Liver (tissue), 8 donors: ENCODE measurements at regions not wholly inside any gene's neighbourhood (a gene's known extent, or its start where the extent isn't known, plus 50 kb on each side); places are given as distances from the start of the nearest gene placed in this dataset.

ENCODE experiments used
- DNase-seq: peaks from one replicate; pipeline ENCODE4 v3.0.0-alpha.2; 2017; ENCODE audit warnings: low spot score
- H3K27ac ChIP-seq, 2 donors: one replicate each; pipeline ENCODE4 v1.7.0; 2013; ENCODE audit warnings: inconsistent platforms in 2 of 2, low read length in 2 of 2, control low read depth in 1 of 2, low read depth in 1 of 2, mild to moderate bottlenecking in 1 of 2
- H3K27me3 ChIP-seq, 4 donors: one replicate each; pipeline versions ENCODE4 v1.6.1 to v1.7.0; 2013; ENCODE audit warnings: low read length in 3 of 4, inconsistent platforms in 1 of 4, mild to moderate bottlenecking in 1 of 4, moderate library complexity in 1 of 4; ENCODE audit not compliant: control insufficient read depth in 4 of 4, insufficient read depth in 4 of 4
- H3K36me3 ChIP-seq, 4 donors: one replicate each; pipeline versions ENCODE4 v1.6.1 to v1.7.0; 2013; ENCODE audit warnings: low read length in 3 of 4, mild to moderate bottlenecking in 3 of 4, low read depth in 1 of 4, moderate library complexity in 1 of 4; ENCODE audit not compliant: control insufficient read depth in 4 of 4, insufficient read depth in 3 of 4
- H3K4me1 ChIP-seq, 4 donors: one replicate each; pipeline versions ENCODE4 v1.6.1 to v1.7.0; 2013; ENCODE audit warnings: low read length in 3 of 4, mild to moderate bottlenecking in 3 of 4, moderate library complexity in 1 of 4; ENCODE audit not compliant: control insufficient read depth in 4 of 4, insufficient read depth in 4 of 4
- H3K4me3 ChIP-seq, 3 donors: one replicate each; pipeline versions ENCODE4 v1.6.1 to v1.7.0; 2013; ENCODE audit warnings: low read length in 3 of 3, control low read depth in 1 of 3, low read depth in 1 of 3, mild to moderate bottlenecking in 1 of 3
- H3K9ac ChIP-seq, 2 donors: one replicate each; pipeline ENCODE4 v1.7.0; 2013; ENCODE audit warnings: low read length in 2 of 2, mild to moderate bottlenecking in 2 of 2, moderate library complexity in 2 of 2, control low read depth in 1 of 2, low read depth in 1 of 2
- H3K9me3 ChIP-seq, 4 donors: one replicate each; pipeline versions ENCODE4 v1.6.1 to v1.7.0; 2013; ENCODE audit warnings: low read length in 3 of 4; ENCODE audit not compliant: control insufficient read depth in 4 of 4
- CTCF ChIP-seq: fragments of 150-350 bp; IDR thresholded peaks from 2 replicates; pipeline ENCODE4 v1.5.1; 2017; ENCODE audit warnings: improper control_type of control experiment, low read depth, low read length; ENCODE audit not compliant: missing input control
- FOXA1 ChIP-seq: IDR thresholded peaks from 2 replicates; pipeline ENCODE4 v1.6.1; 2016; ENCODE audit warnings: antibody characterized with exemption
- FOXA2 ChIP-seq: IDR thresholded peaks from 2 replicates; pipeline ENCODE4 v1.6.1; 2016; ENCODE audit warnings: antibody characterized with exemption
- GABPA ChIP-seq, 2 donors: IDR thresholded peaks in 1 of 2; conservative IDR thresholded peaks in 1 of 2; 2 replicates each; pipeline ENCODE4 v1.6.1; 2016; ENCODE audit warnings: antibody characterized with exemption in 2 of 2, mild to moderate bottlenecking in 1 of 2, moderate library complexity in 1 of 2
- HNF4A ChIP-seq, 2 donors: conservative IDR thresholded peaks; 2 replicates each; pipeline ENCODE4 v1.6.1; 2016; ENCODE audit warnings: antibody characterized with exemption in 2 of 2, mild to moderate bottlenecking in 2 of 2
- JUND ChIP-seq, 2 donors: IDR thresholded peaks; 2 replicates each; pipeline ENCODE4 v1.6.1; 2016; ENCODE audit warnings: antibody characterized with exemption in 2 of 2
- MAX ChIP-seq: IDR thresholded peaks from 2 replicates; pipeline ENCODE4 v1.6.1; 2016; ENCODE audit warnings: antibody characterized with exemption
- NR2F2 ChIP-seq: IDR thresholded peaks from 2 replicates; pipeline ENCODE4 v1.6.1; 2016; ENCODE audit warnings: antibody characterized with exemption
- RAD21 ChIP-seq, 2 donors: IDR thresholded peaks; 2 replicates each; pipeline ENCODE4 v1.6.1; 2016; ENCODE audit warnings: antibody characterized with exemption in 2 of 2, mild to moderate bottlenecking in 2 of 2
- REST ChIP-seq: IDR thresholded peaks from 2 replicates; pipeline ENCODE4 v1.6.1; 2016; ENCODE audit warnings: antibody characterized with exemption, mild to moderate bottlenecking
- SP1 ChIP-seq: IDR thresholded peaks from 2 replicates; pipeline ENCODE4 v1.6.1; 2018; ENCODE audit warnings: antibody characterized with exemption, mild to moderate bottlenecking
- ZBTB33 ChIP-seq: IDR thresholded peaks from 2 replicates; pipeline ENCODE4 v1.6.1; 2016; ENCODE audit warnings: antibody characterized with exemption
- WGBS: extraction: QIAGEN DNeasy Blood & Tissue Kit; methylation state at CpG from one replicate; pipeline ENCODE4 v1.1.7; 2013; 5-methylcytosine and 5-hydroxymethylcytosine counted together
- donor health status: healthy.
- donor health status: healthy.
- donor health status: healthy.
- donor health status: healthy.
- donor health status: healthy.

- Histone ChIP-seq H3K27ac (no peak overlapping the region), H3K4me1 (no peaks in the 10 kb centered on the region), H3K4me3 (no peak overlapping the region), H3K27me3 (no peaks in the 10 kb centered on the region), H3K9me3 (peaks cover 0 to 4% (median 0%) of the 10 kb centered on the region in 4 donors), H3K36me3 (no peaks in the 10 kb centered on the region), H3K9ac (no peak overlapping the region)
- WGBS, result 79% methylated on average over 1 of the region's 1 CpG
- DNase-seq, result no peak
- TF ChIP-seq HNF4A (conservative IDR thresholded peaks at IDR 0.05) (peak in 1 of 2 donors; percentile 22), RAD21 (IDR thresholded peaks at IDR 0.05) (no peak)
Observed at GRCh38 chrX:87846956-87847355, 329.4 kb downstream of the KLHL4 start.

GRCh38 chrX:87873347-87873941, 355.8 kb downstream of the KLHL4 start:
- no peak overlapping the region for H3K27ac ChIP-seq
- H3K4me1 ChIP-seq, result peaks cover 0 to 3% (median 0%) of the 10 kb centered on the region in 4 donors
- no peaks in the 10 kb centered on the region for H3K27me3 ChIP-seq
- TF ChIP-seq FOXA2 (no peak), HNF4A (conservative IDR thresholded peaks at IDR 0.05) (no peak), NR2F2 (no peak), GABPA (IDR thresholded peaks at IDR 0.05 in 1 of 2, conservative IDR thresholded peaks at IDR 0.05 in 1 of 2) (no peak), SP1 (no peak), FOXA1 (no peak), REST (no peak), ZBTB33 (no peak), MAX (no peak), JUND (IDR thresholded peaks at IDR 0.05) (no peak), CTCF (no peak)
- DNase-seq, result no peak
- H3K9ac ChIP-seq, result no peak overlapping the region
- no peak overlapping the region for H3K4me3 ChIP-seq
- H3K36me3 ChIP-seq, result no peaks in the 10 kb centered on the region
- no peaks in the 10 kb centered on the region for H3K9me3 ChIP-seq
- WGBS, result 38% methylated on average over 2 of the region's 2 CpGs
